Esophagus squamous epithelium (tissue), 5 donors: ENCODE measurements at regions not wholly inside any gene's neighbourhood (a gene's known extent, or its start where the extent isn't known, plus 50 kb on each side); places are given as distances from the start of the nearest gene placed in this dataset.

Experiments
- DNase-seq: peaks from one replicate; lab custom pipeline; 2025; lab: John Stamatoyannopoulos, UW
- H3K27ac ChIP-seq, 4 donors: fragments of 200-600 bp; sonication (generic); one replicate each; pipeline ENCODE4 v1.5.1; 2016 to 2019; ENCODE audit warnings: mild to moderate bottlenecking in 1 of 4
- H3K27me3 ChIP-seq, 4 donors: fragments of 200-600 bp; sonication (generic); 1 replicate in 3 of 4; 2 replicates in 1 of 4; pipeline versions ENCODE4 v1.5.1 to v1.6.0; 2017 to 2021; ENCODE audit warnings: antibody characterized with exemption in 1 of 4
- H3K36me3 ChIP-seq, 3 donors: fragments of 200-600 bp; sonication (generic); one replicate each; pipeline ENCODE4 v1.5.1; 2016 to 2019
- H3K4me1 ChIP-seq, 3 donors: fragments of 200-600 bp; sonication (generic); one replicate each; pipeline ENCODE4 v1.5.1; 2017 to 2019
- H3K4me3 ChIP-seq, 4 donors: fragments of 200-600 bp; sonication (generic); 1 replicate in 3 of 4; 2 replicates in 1 of 4; pipeline ENCODE4 v1.5.1; 2016 to 2019; ENCODE audit warnings: mild to moderate bottlenecking in 2 of 4, moderate library complexity in 1 of 4
- H3K9me3 ChIP-seq, 3 donors: fragments of 200-600 bp; sonication (generic); one replicate each; pipeline ENCODE4 v1.5.1; 2016 to 2019
- CTCF ChIP-seq, 6 experiments: fragments of 450-650 bp in 4 of 6; fragments of 200-600 bp in 2 of 6; sonication (generic) in 2 of 6; IDR thresholded peaks; one replicate each; pipeline ENCODE4 v1.5.1; 2016 to 2019; ENCODE audit warnings: antibody characterized with exemption in 6 of 6, mild to moderate bottlenecking in 4 of 6, moderate library complexity in 4 of 6
- POLR2A ChIP-seq, 4 donors: fragments of 450-650 bp; IDR thresholded peaks; one replicate each; pipeline ENCODE4 v1.6.1; 2017; ENCODE audit warnings: antibody characterized with exemption in 4 of 4, mild to moderate bottlenecking in 4 of 4, moderate library complexity in 3 of 4
- WGBS, 2 donors: methylation state at CpG; one replicate each; pipeline ENCODE4 v1.1.5; 2018; 5-methylcytosine and 5-hydroxymethylcytosine counted together
- intact Hi-C: fragments of 100-400 bp; cut with DNase I; formaldehyde crosslinking; loops from one replicate; pipeline ENCODE4 v1.15.0; 2022
- donor health status: DM: yes; HTN: yes; CAD: no.

DNA sequence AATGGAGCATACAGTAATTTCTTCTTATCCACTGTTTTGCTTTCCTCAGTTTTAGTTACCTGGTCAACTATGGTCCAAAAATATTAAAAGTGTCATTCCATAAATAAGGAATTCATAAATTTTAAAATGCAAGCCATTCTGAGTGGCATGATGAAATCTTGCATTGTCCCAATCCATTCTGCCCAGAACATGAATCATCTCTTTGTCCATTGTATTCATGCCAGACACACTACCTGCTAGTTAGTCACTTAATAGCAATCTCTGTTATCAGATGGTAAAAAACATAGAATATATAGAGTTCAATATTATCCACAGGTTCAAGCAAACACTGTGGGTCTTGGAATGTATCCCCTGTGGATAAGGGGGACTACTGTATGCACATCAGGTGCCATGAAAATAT lies 872.2 kb upstream of the NXPH2 start:
- Histone ChIP-seq H3K9me3 (no peaks in the 10 kb centered on the region), H3K36me3 (no peaks in the 10 kb centered on the region), H3K4me3 (no peak overlapping the region), H3K27me3 (no peaks in the 10 kb centered on the region), H3K4me1 (no peaks in the 10 kb centered on the region), H3K27ac (no peak overlapping the region)
- no peak for TF ChIP-seq CTCF (IDR thresholded peaks at IDR 0.05)
- no peak for TF ChIP-seq POLR2A (IDR thresholded peaks at IDR 0.05)
- no peak for DNase-seq
- intact Hi-C loops: no loop called here

DNA sequence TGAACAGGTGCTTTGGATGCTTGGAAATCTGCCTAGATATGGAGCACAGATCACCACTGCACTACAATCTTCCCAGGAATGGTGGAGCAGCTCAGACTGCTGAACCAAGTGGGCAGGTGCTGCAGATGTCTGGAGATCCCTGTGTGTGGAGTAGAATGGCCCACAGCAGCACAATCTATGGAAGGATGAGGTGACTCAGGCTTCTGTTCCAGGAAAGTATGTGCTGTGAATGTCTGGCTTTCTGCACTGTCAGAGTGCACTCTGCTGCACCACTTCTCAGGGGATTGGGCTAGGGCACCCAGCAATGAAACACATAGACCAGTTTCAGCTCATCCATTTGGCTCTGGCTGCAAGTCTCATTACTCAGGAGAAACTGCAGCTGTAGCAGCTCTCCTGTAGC lies 865.4 kb upstream of the NXPH2 start:
- Histone ChIP-seq H3K27ac (no peak overlapping the region), H3K36me3 (no peaks in the 10 kb centered on the region), H3K27me3 (no peaks in the 10 kb centered on the region), H3K4me3 (no peak overlapping the region), H3K4me1 (no peaks in the 10 kb centered on the region), H3K9me3 (peaks cover 0 to 9% (median 0%) of the 10 kb centered on the region in 3 donors)
- no peak for DNase-seq
- TF ChIP-seq POLR2A (IDR thresholded peaks at IDR 0.05) (no peak), CTCF (IDR thresholded peaks at IDR 0.05) (no peak)
- intact Hi-C loops: no loop called here

- Histone ChIP-seq H3K9me3 (peaks cover 0 to 15% (median 0%) of the 10 kb centered on the region in 3 donors), H3K36me3 (no peaks in the 10 kb centered on the region), H3K27ac (no peak overlapping the region), H3K27me3 (no peaks in the 10 kb centered on the region), H3K4me1 (no peaks in the 10 kb centered on the region), H3K4me3 (no peak overlapping the region)
- intact Hi-C loops: no loop called here
- no peak for DNase-seq
- TF ChIP-seq POLR2A (IDR thresholded peaks at IDR 0.05) (no peak), CTCF (IDR thresholded peaks at IDR 0.05) (no peak)
These were observed 862.9 kb upstream of the NXPH2 start for GRCh38 chr2:139643139-139643538.

DNA sequence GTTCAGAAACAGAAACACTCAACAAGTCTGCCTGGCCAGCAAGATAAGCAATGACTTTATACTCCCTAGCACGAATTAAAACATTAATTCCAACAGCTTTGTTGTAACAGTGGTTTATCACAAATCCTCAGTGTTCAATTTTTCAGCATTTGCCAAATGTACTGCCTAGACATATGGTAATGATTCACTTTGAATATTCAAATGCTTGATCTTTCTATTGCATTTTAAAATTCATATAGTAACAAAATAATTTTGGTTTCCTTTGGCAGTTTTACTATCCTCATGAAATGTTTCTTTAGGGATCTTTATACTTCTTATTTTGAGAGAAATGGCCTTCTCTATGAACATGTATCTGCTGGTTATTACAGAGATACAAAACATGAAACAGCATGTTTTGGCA lies 851.8 kb upstream of the NXPH2 start:
- H3K36me3 ChIP-seq: no peaks in the 10 kb centered on the region
- H3K27me3 ChIP-seq: no peaks in the 10 kb centered on the region
- 12 to 27% methylated on average over 1 of the region's 1 CpG for WGBS, 2 donors
- no peaks in the 10 kb centered on the region for H3K4me1 ChIP-seq
- no peak for TF ChIP-seq POLR2A (IDR thresholded peaks at IDR 0.05)
- no peak for TF ChIP-seq CTCF (IDR thresholded peaks at IDR 0.05)
- intact Hi-C loops: no loop called here
- H3K9me3 ChIP-seq: no peaks in the 10 kb centered on the region
- H3K27ac ChIP-seq: no peak overlapping the region
- no peak overlapping the region for H3K4me3 ChIP-seq
- DNase-seq: no peak

DNA sequence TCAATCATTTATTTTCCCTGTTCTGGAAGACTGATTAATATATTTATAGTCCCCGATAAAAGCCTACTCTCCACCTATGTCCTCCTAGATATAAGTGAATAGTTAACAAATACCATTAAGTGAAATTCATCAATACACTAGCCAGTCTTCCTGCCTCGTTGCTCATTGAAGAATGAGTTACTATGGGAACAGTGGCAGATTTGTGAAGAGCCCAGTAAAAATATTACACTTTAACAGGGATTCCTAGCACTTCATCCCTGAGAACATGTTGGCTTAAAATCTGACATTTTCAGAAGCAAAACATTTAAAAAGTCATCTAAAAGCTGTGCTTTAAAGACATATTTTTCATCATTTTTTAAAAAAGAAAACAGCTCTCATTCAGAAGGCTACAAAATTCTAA lies 848.7 kb upstream of the NXPH2 start:
- DNase-seq: no peak
- no peak overlapping the region for H3K27ac ChIP-seq
- TF ChIP-seq CTCF (IDR thresholded peaks at IDR 0.05) (no peak), POLR2A (IDR thresholded peaks at IDR 0.05) (no peak)
- intact Hi-C loops: no loop called here
- no peaks in the 10 kb centered on the region for H3K27me3 ChIP-seq
- H3K4me3 ChIP-seq: no peak overlapping the region
- 50 to 57% methylated on average over 2 of the region's 2 CpGs for WGBS, 2 donors
- H3K9me3 ChIP-seq: no peaks in the 10 kb centered on the region
- no peaks in the 10 kb centered on the region for H3K36me3 ChIP-seq
- H3K4me1 ChIP-seq: no peaks in the 10 kb centered on the region
